Kidney glomerular epithelial cell (primary cell): ENCODE measurements at regions not wholly inside any gene's neighbourhood (a gene's known extent, or its start where the extent isn't known, plus 50 kb on each side); places are given as distances from the start of the nearest gene placed in this dataset.
"Not testable (repeated sequence)": the region's sequence is repeated elsewhere in the genome, so short reads cannot be mapped to it uniquely, and the experiment has no call there.

ENCODE experiments used
- DNase-seq: peaks from one replicate; lab custom pipeline; 2025; lab: John Stamatoyannopoulos, UW

DNA sequence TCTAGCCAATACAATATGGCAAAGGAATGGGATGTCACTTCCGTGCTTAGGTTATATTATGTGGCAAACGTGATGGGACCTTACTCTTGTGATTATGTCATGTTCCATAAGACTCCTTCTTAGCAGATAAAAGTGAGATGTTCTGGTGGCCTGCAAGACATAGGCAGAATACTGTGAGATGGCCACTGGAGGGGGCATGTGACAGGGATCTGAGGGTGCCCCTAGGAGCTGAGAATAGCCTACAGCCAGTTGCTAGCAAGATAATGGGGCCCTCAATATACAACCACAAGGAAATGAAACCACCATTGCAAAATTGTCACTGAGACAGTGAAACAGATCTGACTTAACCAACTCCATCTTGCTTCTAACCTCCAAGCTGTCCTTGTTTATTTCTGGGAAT lies 151.4 kb upstream of the SSTR1 start:
- no peak for DNase-seq

DNA sequence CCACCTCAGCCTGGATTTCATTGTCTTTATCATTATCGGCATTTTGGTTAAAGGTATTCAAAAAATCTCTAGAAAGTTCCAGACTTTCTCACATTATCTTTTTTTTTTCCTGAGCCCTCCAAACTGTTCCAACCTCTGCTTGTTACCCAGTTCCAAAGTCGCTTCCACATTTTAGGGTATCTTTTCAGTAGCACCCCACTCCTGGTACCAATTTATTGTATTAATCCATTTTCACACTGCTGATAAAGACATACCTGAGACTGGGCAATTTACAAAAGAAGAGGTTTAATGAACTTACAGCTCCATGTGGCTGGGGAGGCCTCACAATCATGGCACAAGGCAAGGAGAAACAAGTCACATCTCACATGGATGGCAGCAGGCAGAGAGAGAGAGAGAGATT lies 145.5 kb upstream of the SSTR1 start:
- not testable (repeated sequence) for DNase-seq

DNA sequence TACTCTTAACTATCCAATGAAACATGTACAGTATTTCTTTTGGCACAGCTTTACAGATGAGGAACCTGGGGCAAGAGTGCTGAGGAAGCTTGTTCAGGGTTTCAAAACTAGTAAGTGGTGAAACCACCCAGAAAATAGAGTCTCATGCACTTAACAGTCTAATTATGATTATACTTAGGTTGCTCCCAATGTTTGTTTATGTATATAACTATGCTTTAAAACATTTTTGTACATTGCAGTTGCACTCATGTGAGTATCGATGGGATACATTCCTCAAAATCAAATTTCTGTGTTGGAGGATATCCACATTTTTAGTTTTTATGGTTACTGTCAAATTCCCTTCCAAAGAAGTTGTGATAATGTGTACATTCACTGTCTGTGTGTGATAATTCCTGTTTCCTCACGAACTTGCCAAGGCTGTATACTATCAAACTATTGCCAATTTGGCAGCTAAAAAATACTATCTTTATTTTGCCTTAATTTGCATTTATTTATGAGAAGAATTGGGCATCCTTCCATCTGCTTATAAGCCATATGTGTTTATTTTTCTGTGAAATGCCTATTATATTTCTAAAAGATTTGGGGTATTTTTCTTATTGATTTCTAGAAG lies 143.9 kb upstream of the SSTR1 start:
- DNase-seq, result no peak

DNA sequence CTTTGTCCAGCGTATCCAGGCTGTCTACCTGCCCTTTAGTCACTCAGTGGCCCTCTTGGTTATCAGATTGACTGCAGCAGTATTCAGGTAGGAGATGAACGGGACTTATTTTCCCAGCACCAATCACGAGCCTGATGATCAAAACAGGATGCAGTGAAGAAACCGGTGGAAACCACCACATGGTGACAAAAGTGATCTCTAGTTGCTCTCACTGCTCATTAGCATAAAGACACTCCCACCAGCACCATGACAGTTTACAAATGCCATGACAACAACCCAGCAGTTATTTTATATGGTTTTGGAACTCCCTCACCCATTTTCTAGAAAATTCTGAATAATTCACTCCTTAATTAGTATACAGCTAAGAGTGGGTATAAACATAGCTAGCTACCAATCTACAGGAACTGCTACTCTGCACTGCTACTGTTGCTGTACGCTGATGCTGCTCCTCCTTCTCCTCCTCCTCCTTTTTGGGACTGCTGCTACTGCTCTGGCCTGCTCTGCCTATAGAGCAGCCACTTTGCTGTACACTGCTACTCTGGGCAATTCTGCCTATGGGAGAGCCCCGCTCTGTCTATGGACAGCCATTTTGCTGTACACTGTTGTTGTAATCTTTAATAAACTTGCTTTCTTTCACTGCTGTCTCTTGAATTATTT lies 142.5 kb upstream of the SSTR1 start:
- DNase-seq, result no peak

DNA sequence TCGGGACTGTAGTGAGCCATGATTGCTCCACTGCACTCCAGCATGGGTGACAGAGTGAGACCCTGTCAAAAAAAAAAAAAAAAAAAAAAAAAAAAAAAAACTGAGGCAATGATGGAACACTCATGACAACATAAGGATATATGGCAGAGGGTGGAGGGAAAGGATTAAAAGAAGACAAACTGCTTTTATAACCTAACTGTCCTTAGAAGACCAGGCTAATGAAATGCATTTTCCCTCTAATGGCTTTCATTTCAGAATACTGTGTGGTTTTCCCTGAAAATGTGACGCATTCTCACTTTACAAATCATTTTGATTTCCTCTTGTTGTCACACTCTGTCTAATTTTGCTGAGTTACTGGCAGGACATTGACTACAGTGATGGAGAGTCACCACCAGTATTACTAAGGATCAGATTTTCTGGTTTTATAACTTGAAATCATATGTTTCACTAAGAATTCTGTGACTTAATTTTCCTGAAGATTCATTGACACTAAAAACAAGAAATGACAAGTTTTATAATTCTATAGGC lies 137.6 kb upstream of the SSTR1 start:
- no peak for DNase-seq

DNA sequence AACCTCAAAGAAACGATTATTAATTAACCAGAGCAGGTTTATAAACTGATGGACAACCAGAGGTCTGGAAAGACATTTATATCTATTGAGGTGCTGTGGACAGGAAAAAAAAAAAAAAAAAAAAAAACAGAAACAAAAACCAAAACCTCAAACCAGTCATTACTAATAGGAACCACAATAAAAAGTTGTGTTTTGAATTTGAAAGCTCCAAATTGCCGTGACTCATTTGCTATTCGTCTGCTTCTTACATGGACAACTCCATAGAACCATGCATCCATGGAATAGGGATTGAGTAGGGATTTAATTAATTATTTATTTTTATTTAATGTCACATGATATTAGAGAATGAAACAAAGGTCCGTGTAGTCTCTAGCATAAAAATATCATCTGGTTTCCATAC lies 134.1 kb upstream of the SSTR1 start:
- DNase-seq, result peak; percentile 43

DNA sequence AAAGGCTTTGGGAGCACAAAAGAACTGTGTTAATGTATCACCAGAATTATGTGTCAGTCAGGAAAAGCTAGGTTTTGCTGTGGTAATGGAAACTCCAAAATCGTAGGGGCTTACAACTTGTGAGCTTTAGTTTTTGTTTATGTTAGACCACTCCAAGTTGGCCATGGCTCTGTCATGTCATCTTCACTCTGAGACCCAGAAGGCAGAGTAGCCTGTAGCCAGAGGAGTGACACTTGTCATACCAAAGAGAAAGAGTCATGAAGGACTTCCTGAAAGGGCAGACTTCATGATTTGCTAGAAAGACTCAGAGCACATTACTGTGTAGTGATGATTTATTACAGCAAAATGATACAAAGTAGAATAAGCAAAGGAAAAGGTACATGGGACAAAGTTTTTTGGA lies 133.6 kb upstream of the SSTR1 start:
- DNase-seq, result no peak

DNA sequence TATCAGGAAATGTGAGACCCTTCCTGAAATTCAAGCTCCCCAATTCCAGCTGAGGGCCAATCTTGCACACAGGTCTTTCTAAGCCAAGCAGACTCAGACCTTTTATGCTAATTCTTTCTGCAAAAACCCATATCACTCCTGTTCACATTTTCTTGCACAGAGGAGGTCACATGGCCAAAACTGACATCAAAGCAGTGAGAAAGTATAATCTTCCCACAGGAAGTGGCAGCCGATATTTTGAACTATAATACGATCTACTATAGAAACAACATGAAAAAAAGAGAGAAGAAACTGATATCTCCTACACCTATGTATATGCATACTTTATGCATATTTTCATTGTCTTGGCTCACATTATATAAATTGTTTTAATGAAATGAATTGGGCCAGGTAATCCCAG lies 132.9 kb upstream of the SSTR1 start:
- DNase-seq, result no peak

DNA sequence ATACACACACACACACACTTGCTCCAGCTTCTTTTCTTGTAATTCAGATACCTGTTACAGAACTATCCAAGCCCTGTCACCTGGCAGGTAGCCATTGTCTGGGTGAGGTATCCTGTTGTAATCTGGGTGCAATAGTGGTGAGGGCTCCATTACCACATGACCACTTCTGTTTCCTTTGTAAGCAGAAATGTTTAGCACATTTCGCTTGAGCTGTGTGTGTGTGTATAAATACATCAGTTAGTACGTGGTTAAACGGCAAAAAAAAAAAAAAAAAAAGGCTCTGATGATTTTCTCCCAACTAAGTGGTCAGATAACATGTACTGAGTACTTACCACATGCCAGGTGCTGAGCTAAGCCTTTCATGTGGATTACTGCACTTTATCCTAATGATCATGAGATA lies 129.3 kb upstream of the SSTR1 start:
- no peak for DNase-seq

DNA sequence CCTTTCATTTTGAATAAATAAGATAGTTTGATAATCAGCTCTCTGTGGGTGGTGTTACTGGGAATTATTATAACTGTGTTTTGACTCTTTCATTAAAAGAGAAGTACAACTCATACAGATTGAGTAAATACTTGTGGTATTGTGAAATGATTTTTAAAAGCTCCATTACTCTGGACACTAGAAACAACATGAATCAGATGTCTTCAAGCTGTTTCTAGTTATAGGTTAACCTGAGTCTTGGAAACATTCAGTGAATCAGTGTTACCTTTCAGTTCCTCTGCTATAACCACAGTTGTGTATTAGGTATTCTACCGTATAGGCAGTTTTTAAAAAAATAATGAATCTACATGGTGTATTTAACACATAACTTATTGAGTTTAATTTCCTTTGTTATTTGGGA lies 128.4 kb upstream of the SSTR1 start:
- peak; percentile 80 for DNase-seq

DNA sequence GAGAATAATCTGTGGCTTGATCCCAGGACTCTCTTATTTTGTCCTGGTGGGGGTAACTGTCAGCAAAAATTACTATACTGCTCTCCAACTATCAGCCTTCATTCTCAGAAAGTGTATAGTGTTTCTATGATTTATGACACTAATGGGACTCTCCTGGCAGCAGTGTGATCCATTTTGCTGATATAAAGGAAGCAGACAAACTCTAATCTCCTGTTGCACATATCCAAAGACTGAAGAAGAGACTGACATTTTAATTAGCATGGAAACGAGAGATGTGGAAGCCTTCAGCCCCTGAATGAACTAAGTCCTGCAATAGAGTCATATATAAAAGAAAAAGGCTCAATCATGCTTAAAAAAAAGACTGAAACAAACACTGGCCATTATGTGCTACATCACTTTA lies 127.8 kb upstream of the SSTR1 start:
- DNase-seq, result no peak

DNA sequence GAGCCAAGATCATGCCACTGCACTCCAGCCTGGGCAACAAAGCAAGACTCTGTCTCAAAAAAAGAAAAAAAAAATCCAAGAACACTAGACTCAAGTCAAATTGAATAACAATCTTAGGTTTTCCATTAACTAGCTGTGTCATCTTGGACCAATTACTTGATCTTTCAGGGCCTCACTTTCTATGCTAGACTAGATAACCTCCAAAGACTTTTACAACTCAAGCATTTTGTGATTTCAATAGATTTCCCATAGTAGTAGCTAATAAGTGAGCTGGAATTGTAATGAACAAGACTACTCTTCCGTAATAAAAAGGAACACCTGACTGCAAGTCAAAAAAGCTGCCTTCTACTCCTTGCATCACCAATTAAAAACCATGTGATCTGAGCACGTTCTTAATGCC lies 127.0 kb upstream of the SSTR1 start:
- DNase-seq, result peak; percentile 16

DNA sequence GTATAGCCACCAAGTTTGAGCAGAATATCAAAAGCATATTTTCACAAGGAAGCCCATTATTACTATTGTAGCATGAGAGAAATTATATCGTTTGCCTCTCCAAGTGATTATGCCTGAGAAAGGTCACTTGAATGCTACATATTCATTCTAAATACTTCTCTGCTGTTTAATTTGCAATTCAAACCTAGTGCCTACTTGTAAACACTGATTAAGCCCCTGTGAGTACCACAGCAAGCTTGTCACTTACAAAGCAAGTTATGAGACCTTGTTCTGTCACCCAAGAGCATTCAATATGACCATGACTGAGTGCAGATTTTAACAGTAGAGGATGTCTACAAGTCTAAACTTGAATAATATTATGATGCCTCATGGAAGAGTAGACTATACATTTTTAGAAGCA lies 124.7 kb upstream of the SSTR1 start:
- DNase-seq, result no peak

DNA sequence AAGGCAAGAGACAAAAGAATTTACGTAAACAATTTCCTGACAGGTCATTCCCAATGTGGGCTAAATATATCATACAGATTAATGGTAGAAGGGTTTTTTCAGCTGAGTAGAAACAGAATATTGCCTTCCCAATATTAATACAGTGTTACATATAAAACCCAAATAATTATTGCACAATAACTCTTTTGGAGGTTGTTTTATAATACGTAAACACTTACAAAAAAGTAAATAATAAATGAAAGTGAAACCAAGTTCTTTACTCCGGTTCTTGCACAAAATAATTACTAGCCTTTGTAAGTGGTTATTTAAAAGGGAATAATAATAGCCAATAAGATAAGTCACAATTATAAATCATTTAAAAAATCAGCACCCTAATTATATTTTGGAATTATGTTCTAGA lies 118.6 kb upstream of the SSTR1 start:
- DNase-seq, result no peak

DNA sequence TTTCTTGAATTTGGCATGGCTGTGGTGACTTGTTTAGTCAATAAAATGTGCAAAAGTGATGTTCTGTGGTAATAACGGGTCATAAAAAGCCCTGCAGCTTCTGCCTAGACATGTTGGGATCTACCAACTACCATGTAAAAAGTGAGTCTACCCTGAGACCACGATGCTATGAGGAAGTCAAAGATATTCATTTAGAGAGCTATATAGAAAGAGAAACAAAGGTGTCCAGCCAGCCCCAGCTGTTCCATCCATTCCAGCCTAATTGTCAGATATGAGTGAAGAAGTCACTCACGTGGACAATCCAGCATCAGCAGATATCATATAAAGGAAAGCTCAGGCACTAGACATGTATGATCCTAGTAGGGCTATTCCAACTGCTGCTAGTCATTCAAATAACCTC lies 117.2 kb upstream of the SSTR1 start:
- DNase-seq, result no peak

DNA sequence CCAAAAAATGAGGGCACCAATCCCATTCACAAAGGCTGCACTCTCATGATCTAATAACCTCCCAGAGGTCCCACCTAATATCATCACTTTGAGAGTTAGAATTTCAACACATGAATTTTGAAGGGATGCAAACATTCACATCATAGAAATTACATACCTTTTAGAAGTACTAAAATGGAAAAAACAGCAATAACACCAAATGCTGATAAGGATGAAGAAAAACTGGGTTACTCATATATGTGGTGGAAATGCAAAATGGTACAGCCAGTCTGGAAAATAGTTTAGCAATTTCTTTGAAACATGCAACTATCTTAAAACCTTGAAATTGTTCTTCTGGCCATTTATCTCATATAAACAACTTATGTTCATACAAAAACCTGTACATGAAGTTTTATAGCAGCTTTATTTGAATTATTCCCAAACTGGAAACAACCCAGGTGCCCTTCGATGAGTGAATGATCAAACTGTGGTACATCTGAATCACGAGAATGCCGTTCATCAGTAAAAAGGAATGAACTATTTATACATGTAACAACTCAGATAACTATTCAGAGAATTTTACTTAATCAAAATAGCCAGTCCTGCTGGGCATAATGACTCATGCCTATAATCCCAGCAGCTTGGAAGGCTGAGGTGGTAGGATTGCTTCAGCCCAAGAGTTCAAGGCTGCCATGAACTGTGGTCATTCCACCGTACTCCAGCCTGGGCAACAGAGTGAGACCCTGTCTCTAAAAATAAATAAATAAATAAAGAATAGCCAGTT lies 109.4 kb upstream of the SSTR1 start:
- peak; percentile 59 for DNase-seq

DNA sequence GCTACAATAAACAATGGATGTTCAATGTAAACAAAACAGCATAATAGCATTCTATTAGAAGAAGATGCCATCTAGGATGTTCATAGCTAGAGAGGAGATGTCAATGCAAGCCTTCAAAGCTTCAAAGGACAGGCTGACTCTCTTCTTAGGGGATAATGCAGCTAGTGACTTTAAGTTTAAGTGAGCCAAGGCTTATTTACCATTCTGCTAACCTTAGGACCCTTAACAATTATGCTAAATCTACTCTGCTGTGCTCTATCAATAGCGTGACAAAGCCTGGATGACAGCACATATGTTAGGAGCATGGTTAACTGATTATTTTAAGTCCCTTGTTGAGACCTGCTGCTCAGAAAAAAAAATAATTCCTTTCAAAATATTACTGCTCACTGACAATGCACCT lies 106.0 kb upstream of the SSTR1 start:
- no peak for DNase-seq

DNA sequence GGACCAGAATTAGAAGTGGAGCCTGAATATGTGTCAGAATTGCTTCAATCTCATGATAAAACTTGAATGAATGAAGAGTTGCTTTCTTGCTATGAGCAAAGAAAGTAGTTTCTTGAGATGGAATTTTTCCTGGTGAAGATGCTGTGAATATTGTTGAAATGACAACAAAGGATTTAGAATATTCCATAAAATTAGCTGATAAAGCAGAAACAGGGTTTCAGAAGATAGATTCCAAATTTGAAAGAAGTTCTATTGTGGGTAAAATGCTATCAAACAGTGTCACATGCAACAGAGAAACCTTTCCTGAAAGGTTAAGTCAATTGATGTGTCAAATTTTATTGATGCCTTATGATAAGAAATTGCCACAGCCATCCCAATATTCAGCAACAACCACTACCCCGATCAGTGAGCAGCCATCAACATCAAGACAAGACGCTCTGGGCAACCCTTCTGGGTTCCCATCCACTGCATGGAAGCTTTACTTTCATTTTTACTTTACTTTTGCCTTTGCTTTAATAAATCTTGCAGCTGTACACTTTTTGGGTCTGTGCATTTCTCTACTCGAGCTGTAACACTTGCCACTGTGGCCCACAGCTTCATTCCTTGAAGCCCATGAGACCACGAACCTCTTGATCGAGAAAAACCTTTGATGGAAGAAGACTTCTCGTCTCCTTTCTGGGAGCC lies 104.0 kb upstream of the SSTR1 start:
- DNase-seq, result no peak

DNA sequence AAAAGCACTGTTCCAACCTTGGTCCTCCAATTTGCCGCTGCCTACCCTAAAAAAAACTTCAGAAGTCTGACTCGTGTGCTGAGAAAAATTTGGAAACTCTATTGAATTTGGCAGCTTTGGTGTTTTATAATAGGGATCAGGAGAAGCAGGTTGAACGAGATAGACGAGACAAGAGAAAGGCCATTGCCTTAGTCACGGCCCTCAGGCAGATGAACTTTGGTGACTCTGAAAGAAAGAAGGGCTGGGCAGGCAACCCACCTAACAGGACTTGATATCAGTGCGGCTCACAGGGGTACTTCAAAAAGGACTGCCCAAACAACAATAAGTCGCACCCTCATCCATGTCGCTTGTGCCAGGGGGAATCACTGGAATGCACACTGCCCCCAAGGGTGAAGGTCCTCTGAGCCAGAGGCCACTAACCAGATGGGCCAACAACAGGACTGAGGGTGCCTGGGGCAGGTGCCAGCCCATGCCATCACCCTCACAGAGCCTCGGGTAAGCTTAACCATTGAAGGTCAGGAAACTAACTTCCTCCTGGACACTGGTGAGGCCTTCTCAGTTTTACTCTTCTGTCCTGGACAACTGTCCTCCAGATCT lies 102.5 kb upstream of the SSTR1 start:
- no peak for DNase-seq

DNA sequence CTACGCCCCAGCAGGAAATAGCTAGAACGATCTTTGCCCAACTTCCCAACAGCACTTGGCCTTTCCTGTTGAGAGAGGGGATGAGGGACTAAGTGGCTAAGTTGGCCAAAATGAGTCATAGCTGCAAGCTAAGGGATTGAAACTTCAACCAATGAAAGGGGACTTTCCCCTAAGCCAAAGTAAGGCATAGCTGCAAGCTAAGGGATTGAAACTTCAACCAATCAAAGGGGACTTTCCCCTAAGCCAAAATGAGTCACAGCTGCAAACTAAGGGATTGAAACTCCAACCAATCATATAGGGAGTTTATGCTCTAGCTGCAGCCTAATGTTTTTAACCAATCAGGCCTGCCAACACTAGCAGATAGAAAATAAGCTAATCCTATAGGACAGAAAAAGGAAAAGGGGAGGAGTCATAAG lies 100.5 kb upstream of the SSTR1 start:
- no peak for DNase-seq

DNA sequence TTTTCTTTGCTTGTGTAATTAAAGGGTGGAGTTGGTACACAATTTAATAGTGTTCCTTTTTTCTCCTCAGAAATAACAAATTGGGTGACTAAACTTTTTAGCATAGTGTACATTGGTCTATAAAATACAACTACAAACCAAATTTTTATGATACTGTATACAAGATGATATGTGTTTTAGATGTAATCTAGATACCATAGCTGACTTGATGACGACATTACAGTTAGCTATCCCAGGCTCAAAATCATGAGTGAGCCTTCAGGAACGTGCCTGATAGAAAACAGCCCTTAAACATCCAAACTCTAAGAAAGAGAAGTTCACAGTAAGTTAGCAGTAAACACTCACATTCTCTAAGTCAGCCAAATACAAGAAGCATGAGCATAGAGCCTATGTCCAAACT lies 99.0 kb upstream of the SSTR1 start:
- DNase-seq, result no peak

DNA sequence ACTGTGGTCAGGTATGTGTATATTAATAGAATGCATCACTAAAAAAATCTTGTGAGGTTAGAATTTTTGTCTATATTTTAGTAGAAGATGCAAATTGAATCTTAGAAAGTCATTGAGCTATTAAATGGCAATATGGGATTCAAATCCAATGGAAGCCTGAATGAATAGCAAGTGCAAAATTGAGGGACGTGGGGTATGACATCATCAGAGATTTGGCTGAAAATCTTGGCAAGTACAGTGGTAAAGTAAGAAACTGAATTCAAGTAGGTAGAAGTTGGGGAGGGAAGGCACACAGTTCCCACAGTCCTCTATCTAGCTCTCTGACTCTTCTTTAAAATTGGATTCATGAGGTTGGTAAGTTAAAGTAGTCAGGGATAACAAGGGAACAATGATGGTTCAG lies 97.4 kb upstream of the SSTR1 start:
- no peak for DNase-seq
